ENCODE measurements at regions not wholly inside any gene's neighbourhood (a gene's known extent, or its start where the extent isn't known, plus 50 kb on each side); places are given as distances from the start of the nearest gene placed in this dataset.

- no peak for TF ChIP-seq CTCF (IDR thresholded peaks at IDR 0.05; ENCODE audit: low read depth, low read length)
- TF ChIP-seq EZH2phosphoT487 (IDR thresholded peaks at IDR 0.05; ENCODE audit: low read depth) = no peak
These were observed 735.0 kb upstream of the ZWINT start for GRCh38 chr10:57096044-57096443.

All from OCI-LY3 (cell line).